CD4-positive, alpha-beta T cell treated with Interleukin-15 for 1 hour (primary cell): ENCODE measurements at regions not wholly inside any gene's neighbourhood (a gene's known extent, or its start where the extent isn't known, plus 50 kb on each side); places are given as distances from the start of the nearest gene placed in this dataset.

Source experiments
- DNase-seq: peaks from one replicate; pipeline ENCODE4 v3.0.0-alpha.2; 2020

- peak; percentile 72 for DNase-seq
Measured at GRCh38 chr14:101707068-101707842, 54.3 kb upstream of the PPP2R5C start.

DNA sequence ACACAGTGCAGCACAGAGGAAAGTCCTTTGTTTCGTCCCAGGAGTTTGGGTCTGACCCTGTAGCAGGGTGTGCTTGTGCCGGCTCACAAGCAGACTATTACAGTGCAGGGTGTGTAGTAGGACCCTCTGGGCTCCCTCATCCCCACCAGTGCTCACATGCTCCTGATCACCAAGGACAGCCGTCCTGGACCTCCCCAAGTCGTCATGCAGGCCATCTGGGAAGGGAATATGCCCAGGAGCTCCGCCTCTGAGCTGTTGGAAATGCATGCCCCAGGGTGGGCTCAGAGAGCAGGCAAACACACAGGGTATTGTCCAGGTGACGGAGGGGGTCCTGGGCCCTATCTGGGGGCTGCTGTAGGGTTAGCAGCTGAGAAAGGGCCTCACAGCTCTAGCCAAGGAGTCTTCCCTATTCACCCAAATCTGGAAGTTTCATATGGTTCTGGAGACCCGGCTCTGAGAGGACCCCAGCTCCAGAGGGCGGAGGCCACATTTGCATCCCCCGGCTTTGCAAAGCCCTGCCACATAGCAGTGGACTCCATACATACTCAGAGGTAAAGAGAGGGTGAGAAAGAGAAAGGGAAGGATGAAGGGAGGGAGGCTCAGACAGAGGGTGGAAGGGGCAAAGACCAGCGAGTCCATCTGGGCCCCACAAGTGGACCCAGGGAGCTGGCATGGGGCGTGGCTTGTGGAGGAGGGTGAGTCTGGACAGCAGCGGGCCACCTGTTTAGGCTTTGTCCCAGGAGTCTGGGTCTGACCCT, 53.5 kb upstream of the PPP2R5C start:
- DNase-seq: no peak

DNA sequence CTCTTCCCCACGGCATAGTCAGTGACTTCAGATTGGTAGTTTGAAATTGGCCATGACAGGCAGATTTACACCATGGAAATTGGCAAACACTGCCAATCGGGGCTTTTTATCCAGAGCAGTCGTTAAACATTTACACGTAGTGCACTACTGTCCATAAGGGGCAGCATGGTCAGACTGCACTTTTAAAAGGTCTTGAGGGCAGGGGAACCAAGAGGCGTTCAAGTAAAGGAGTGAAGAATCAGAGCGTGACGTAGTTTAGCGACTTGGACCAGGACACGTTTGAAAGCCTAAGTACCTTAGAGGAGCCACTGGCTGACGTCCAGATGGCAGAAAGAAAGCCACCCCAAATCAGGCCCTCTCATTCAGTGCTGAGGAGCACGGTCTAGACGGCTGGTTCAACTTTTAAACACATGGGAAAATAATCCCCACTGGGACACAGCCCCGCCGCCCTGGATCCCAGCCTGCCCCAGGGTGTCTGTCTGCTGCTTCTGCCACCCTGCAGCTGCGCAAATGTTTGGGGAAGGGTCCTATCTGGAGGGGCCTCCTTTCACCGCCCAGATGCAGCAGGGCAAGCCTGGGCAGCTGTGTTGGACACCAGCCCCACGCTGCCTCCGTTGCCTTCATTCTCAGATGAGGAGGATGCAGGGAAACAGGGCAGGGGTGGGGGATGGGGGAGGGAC, 52.5 kb upstream of the PPP2R5C start:
- DNase-seq: no peak

- DNase-seq: no peak
Measured at GRCh38 chr14:101709533-101709881, 52.0 kb upstream of the PPP2R5C start.

DNA sequence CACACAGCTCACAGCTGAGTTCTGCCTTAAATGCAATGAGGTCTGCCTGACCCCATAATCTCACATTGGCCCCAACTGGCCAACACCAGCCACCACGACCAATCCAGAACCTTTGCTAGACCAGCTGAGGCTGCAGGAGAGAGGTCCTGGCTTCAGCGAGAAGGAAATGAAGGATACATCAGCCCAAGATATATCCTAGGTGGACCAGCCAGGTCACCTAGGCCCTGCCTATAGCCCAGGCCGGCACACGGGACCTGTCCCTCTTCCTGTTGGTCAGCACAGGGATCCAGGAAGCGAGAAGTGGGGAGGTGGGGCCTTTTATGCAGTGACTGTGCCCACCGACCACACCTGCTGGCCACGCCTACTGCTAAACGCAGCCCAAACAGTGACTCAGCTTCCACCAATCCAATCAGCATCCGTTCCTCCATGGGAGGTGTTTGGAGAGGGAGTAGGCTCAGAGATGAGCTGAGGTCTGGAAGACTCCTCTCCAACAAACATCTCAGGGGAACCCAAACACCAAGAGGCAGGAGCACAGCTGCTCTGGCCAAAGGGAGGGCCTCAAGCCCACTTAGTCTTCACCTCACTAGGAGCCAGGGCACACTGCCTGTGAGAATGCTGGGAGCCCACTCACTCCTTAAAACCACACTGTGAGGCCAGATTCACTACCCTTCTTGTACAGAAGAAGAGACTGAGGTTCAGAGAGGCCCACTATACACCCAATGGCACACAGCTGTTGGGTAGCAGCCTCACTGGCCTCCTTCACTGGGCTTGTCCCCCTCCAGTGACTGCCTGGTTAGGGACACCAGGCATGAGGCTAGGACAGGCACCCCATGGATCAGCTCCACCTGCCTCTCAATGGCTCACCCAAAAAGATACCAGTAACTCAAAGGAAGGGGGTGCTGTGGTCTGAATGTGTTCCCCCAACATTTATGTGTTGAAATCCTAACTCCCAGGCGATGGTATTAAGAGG, 51.3 kb upstream of the PPP2R5C start:
- no peak for DNase-seq

GRCh38 chr14:101711041-101711856, 50.3 kb upstream of the PPP2R5C start:
- peak; percentile 38 for DNase-seq
